ENCODE measurements at regions not wholly inside any gene's neighbourhood (a gene's known extent, or its start where the extent isn't known, plus 50 kb on each side); places are given as distances from the start of the nearest gene placed in this dataset.

DNA sequence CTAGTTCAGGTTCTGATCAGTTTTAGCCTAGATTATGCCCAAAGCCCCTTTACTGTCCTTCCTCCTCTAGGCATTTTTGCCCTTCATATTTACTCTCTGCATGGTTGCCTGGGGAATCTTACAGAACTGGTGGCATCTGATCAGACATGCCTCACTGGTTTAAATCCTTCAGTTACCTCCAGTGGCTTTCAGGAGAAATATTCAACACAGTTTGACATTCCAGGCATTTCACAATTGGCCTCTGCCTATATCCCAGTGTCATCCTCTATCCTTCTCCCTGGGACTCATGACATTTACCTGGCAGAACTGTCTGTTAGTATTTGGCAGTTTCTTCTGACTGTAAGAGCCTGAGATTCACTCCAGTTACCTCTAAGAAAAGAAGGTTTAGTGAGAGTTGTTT is 152.9 kb upstream of the MEIS1 start:
- no peak overlapping the region for H3K4me3 ChIP-seq (ENCODE audit: low read depth, poor library complexity, severe bottlenecking)
- intact Hi-C loops (cut with DNase I; ENCODE audit: low total_unique reads), result no loop called here
- TF ChIP-seq, protein P1, sequence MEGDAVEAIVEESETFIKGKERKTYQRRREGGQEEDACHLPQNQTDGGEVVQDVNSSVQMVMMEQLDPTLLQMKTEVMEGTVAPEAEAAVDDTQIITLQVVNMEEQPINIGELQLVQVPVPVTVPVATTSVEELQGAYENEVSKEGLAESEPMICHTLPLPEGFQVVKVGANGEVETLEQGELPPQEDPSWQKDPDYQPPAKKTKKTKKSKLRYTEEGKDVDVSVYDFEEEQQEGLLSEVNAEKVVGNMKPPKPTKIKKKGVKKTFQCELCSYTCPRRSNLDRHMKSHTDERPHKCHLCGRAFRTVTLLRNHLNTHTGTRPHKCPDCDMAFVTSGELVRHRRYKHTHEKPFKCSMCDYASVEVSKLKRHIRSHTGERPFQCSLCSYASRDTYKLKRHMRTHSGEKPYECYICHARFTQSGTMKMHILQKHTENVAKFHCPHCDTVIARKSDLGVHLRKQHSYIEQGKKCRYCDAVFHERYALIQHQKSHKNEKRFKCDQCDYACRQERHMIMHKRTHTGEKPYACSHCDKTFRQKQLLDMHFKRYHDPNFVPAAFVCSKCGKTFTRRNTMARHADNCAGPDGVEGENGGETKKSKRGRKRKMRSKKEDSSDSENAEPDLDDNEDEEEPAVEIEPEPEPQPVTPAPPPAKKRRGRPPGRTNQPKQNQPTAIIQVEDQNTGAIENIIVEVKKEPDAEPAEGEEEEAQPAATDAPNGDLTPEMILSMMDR (IDR thresholded peaks at IDR 0.05), result no peak
- no peak for TF ChIP-seq POLR2A (IDR thresholded peaks at IDR 0.05)
- no peak for DNase-seq (ENCODE audit: low spot score in 2 of 2)

DNA sequence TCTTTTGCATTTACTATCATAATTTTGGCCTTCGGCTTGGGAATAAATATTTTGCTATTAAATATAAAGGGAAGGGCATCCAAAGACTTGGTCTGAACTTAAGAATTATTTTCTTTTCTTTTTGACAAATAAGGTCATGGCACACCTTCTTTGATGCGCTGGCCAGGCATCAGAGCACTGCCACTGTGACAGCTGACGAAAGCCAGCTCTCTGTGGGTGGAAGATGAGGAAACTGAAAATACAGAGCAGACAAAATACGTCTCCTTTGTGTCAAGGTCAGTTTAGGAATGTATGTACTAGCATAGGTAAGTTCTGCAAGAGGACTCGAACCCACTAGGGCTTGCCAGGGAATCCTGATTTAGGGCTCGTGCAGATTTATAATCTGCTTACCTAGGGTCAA is 155.9 kb upstream of the MEIS1 start:
- DNase-seq (ENCODE audit: low spot score in 2 of 2), result no peak
- TF ChIP-seq, protein P1 (IDR thresholded peaks at IDR 0.05), result no peak
- no peak for TF ChIP-seq POLR2A (IDR thresholded peaks at IDR 0.05)
- H3K4me3 ChIP-seq (ENCODE audit: low read depth, poor library complexity, severe bottlenecking), result no peak overlapping the region
- intact Hi-C loops (cut with DNase I; ENCODE audit: low total_unique reads), result no loop called here
- WGBS, 2 donors, result 92% methylated on average over 6 of the region's 6 CpGs

GRCh38 chr2:66275984-66276383 is 158.9 kb upstream of the MEIS1 start:
- 56 to 66% methylated on average over 1 of the region's 1 CpG for WGBS, 2 donors
- H3K4me3 ChIP-seq (ENCODE audit: low read depth, poor library complexity, severe bottlenecking), result no peak overlapping the region
- no peak for TF ChIP-seq POLR2A (IDR thresholded peaks at IDR 0.05)
- TF ChIP-seq, protein P1 (IDR thresholded peaks at IDR 0.05), result no peak
- no peak for DNase-seq (ENCODE audit: low spot score in 2 of 2)
- intact Hi-C loops (cut with DNase I; ENCODE audit: low total_unique reads), result no loop called here

DNA sequence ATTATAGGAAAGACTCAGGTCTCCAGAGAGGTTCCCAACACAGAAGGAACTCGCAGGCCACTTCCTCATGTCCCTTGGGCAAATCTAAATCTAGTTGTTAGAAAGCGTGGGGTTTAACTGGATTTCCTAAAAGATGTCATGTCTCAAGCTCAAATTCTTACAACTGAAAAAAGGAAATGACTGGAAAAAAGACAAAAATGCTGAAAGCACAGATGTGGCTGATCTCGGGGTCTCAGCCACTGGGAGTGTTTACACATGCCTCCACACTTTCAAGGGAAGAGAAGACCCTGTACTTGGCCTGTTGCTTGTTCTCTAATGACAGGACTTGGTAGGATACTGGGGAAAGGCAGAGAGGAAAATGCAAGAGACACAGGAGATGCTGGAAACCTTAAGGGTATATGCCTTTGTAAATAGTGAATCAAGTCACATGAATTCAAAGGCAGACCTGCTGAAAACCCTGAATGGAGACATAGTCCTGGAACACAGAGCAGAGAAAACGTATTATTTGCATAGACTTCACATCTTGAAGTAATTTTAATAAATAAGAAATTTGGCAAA is 160.9 kb upstream of the MEIS1 start:
- DNase-seq (ENCODE audit: low spot score in 2 of 2), result no peak
- intact Hi-C loops (cut with DNase I; ENCODE audit: low total_unique reads), result no loop called here
- no peak for TF ChIP-seq POLR2A (IDR thresholded peaks at IDR 0.05)
- TF ChIP-seq, protein P1 (IDR thresholded peaks at IDR 0.05), result no peak
- 70 to 72% methylated on average over 4 of the region's 4 CpGs for WGBS, 2 donors
- no peak overlapping the region for H3K4me3 ChIP-seq (ENCODE audit: low read depth, poor library complexity, severe bottlenecking)

DNA sequence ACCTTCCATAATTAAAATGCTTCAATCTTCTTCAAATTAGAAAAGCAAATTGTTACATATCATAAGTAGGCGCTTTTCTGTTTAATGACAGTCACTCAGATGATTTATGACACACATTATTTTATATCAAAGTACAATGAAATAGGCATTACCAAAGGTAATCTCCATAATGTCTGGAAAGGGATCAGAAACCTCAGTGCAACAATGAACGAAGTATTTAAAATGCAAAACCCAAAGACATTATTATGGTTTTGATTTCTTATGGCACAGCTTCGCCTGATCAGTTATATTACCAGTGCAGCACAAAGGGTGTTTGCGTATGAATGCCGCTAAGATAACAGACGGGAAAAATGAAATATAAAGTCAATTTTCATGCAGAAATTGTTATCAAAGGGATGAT is 162.2 kb upstream of the MEIS1 start:
- intact Hi-C loops (cut with DNase I; ENCODE audit: low total_unique reads), result no loop called here
- no peak for DNase-seq (ENCODE audit: low spot score in 2 of 2)
- TF ChIP-seq, protein P1 (IDR thresholded peaks at IDR 0.05), result no peak
- TF ChIP-seq POLR2A (IDR thresholded peaks at IDR 0.05), result no peak
- WGBS, 2 donors, result 92 to 93% methylated on average over 6 of the region's 6 CpGs
- no peak overlapping the region for H3K4me3 ChIP-seq (ENCODE audit: low read depth, poor library complexity, severe bottlenecking)

GRCh38 chr2:66271777-66272176 is 163.1 kb upstream of the MEIS1 start:
- no peak overlapping the region for H3K4me3 ChIP-seq (ENCODE audit: low read depth, poor library complexity, severe bottlenecking)
- 58 to 69% methylated on average over 2 of the region's 2 CpGs for WGBS, 2 donors
- DNase-seq (ENCODE audit: low spot score in 2 of 2), result no peak
- TF ChIP-seq POLR2A (IDR thresholded peaks at IDR 0.05), result no peak
- TF ChIP-seq, protein P1 (IDR thresholded peaks at IDR 0.05), result no peak
- intact Hi-C loops (cut with DNase I; ENCODE audit: low total_unique reads), result no loop called here
